KMS-11 (cell line): ENCODE measurements at regions not wholly inside any gene's neighbourhood (a gene's known extent, or its start where the extent isn't known, plus 50 kb on each side); places are given as distances from the start of the nearest gene placed in this dataset.

ENCODE experiments used
- H2AFZ ChIP-seq: fragments of 200-600 bp; sonication (generic); 2 replicates; pipeline ENCODE4 v1.6.1; 2016; ENCODE audit warnings: antibody characterized with exemption, mixed run types, low read depth
- H3K27ac ChIP-seq: fragments of 200-600 bp; sonication (generic); 2 replicates; pipeline ENCODE4 v1.6.1; 2016; ENCODE audit warnings: mild to moderate bottlenecking, mixed run types
- H3K27me3 ChIP-seq: fragments of 200-600 bp; sonication (generic); 2 replicates; pipeline ENCODE4 v1.6.1; 2017; ENCODE audit warnings: mild to moderate bottlenecking, low read depth, mixed run types, moderate library complexity; ENCODE audit not compliant: insufficient read depth
- H3K36me3 ChIP-seq: fragments of 200-600 bp; sonication (generic); 2 replicates; pipeline ENCODE4 v1.6.1; 2017; ENCODE audit warnings: mild to moderate bottlenecking, mixed run types; ENCODE audit not compliant: insufficient read depth
- H3K4me1 ChIP-seq: fragments of 200-600 bp; sonication (generic); 2 replicates; pipeline ENCODE4 v1.6.1; 2016; ENCODE audit warnings: mild to moderate bottlenecking, low read depth, mixed run types; ENCODE audit not compliant: poor library complexity, severe bottlenecking
- H3K4me2 ChIP-seq: fragments of 200-600 bp; sonication (generic); 2 replicates; pipeline ENCODE4 v1.7.0; 2016; ENCODE audit warnings: mild to moderate bottlenecking, mixed run types
- H3K4me3 ChIP-seq: fragments of 200-600 bp; sonication (generic); IDR thresholded peaks from 2 replicates; pipeline ENCODE4 v1.6.1; 2017; ENCODE audit warnings: low read depth, low read length, mixed read lengths; ENCODE audit not compliant: insufficient read depth
- H3K79me2 ChIP-seq: fragments of 200-600 bp; sonication (generic); 2 replicates; pipeline ENCODE4 v1.6.1; 2016; ENCODE audit warnings: low read depth, mixed run types; ENCODE audit not compliant: insufficient read depth
- H3K9ac ChIP-seq: fragments of 200-600 bp; sonication (generic); 2 replicates; pipeline ENCODE4 v1.6.1; 2016; ENCODE audit warnings: mild to moderate bottlenecking, mixed run types
- H4K20me1 ChIP-seq: fragments of 200-600 bp; sonication (generic); 2 replicates; pipeline ENCODE4 v1.6.1; 2016; ENCODE audit warnings: mild to moderate bottlenecking, mixed run types; ENCODE audit not compliant: insufficient read depth
- CTCF ChIP-seq: fragments of 200-600 bp; sonication (generic); conservative IDR thresholded peaks from 2 replicates; pipeline ENCODE4 v1.6.1; 2017; ENCODE audit warnings: low read depth, mild to moderate bottlenecking, antibody characterized with exemption, low read length, moderate library complexity, mixed read lengths

- Histone ChIP-seq H3K9ac (no peak overlapping the region), H3K36me3 (no peaks in the 10 kb centered on the region), H3K27ac (no peak overlapping the region), H3K79me2 (no peaks in the 10 kb centered on the region), H3K4me2 (no peak overlapping the region), H3K4me3 (no peak overlapping the region), H3K4me1 (no peaks in the 10 kb centered on the region), H3K27me3 (no peaks in the 10 kb centered on the region), H2AFZ (no peak overlapping the region), H4K20me1 (no peaks in the 10 kb centered on the region)
- no peak for TF ChIP-seq CTCF
Observed at GRCh38 chr6:113031591-113032238, 684.6 kb downstream of the RFPL4B start.

- H3K79me2 ChIP-seq = no peaks in the 10 kb centered on the region
- no peaks in the 10 kb centered on the region for H3K27me3 ChIP-seq
- H3K4me3 ChIP-seq = no peak overlapping the region
- no peak overlapping the region for H3K4me2 ChIP-seq
- no peaks in the 10 kb centered on the region for H3K36me3 ChIP-seq
- TF ChIP-seq CTCF = no peak
- no peak overlapping the region for H3K27ac ChIP-seq
- H4K20me1 ChIP-seq = no peaks in the 10 kb centered on the region
- no peak overlapping the region for H2AFZ ChIP-seq
- H3K9ac ChIP-seq = no peak overlapping the region
- no peaks in the 10 kb centered on the region for H3K4me1 ChIP-seq
Observed at GRCh38 chr6:113039005-113039404, 691.9 kb downstream of the RFPL4B start.

- TF ChIP-seq CTCF = no peak
- no peak overlapping the region for H3K27ac ChIP-seq
- no peaks in the 10 kb centered on the region for H3K4me1 ChIP-seq
- no peak overlapping the region for H3K4me3 ChIP-seq
- no peak overlapping the region for H3K4me2 ChIP-seq
- H3K79me2 ChIP-seq = no peaks in the 10 kb centered on the region
- no peak overlapping the region for H3K9ac ChIP-seq
- H2AFZ ChIP-seq = no peak overlapping the region
- H3K36me3 ChIP-seq = no peaks in the 10 kb centered on the region
- H3K27me3 ChIP-seq = no peaks in the 10 kb centered on the region
- no peaks in the 10 kb centered on the region for H4K20me1 ChIP-seq
Observed at GRCh38 chr6:113047148-113047547, 700.0 kb downstream of the RFPL4B start.

- no peaks in the 10 kb centered on the region for H3K36me3 ChIP-seq
- H3K27ac ChIP-seq = no peak overlapping the region
- no peak overlapping the region for H2AFZ ChIP-seq
Observed at GRCh38 chr6:113047932-113048331, 700.8 kb downstream of the RFPL4B start.

More at GRCh38 chr6:113047932-113048331, 700.8 kb downstream of the RFPL4B start:
- Histone ChIP-seq H3K4me3 (no peak overlapping the region), H4K20me1 (no peaks in the 10 kb centered on the region), H3K9ac (no peak overlapping the region), H3K4me1 (no peaks in the 10 kb centered on the region), H3K79me2 (no peaks in the 10 kb centered on the region), H3K4me2 (no peak overlapping the region), H3K27me3 (no peaks in the 10 kb centered on the region)
- TF ChIP-seq CTCF = no peak
